IMR-90 (cell line): ENCODE measurements at regions not wholly inside any gene's neighbourhood (a gene's known extent, or its start where the extent isn't known, plus 50 kb on each side); places are given as distances from the start of the nearest gene placed in this dataset.

Experiments
- ATAC-seq: fragments of 200-7000 bp; cut with Tn5 transposase; 2 replicates; pipeline ENCODE4 v1.9.1; 2020; ENCODE audit warnings: low read depth, mild to moderate bottlenecking, moderate library complexity
- BruUV-seq: library from RNA; stranded (reverse); fragments of 400-500 nt; replicated peaks from 2 replicates; lab custom pipeline; 2021; lab: Mats Ljungman, UMichigan
- CTCF ChIA-PET: fragments of 300-600 bp; formaldehyde crosslinking; extraction: SDS; loops from one replicate; lab custom pipeline; 2021; ENCODE audit warnings: antibody characterized with exemption; lab: Yijun Ruan, JAX
- POLR2A ChIA-PET: fragments of 300-600 bp; sonication (Branson Sonifier 250); formaldehyde crosslinking; loops from one replicate; lab custom pipeline; 2022; ENCODE audit warnings: antibody characterized with exemption; ENCODE audit not compliant: unreplicated experiment; lab: Charles Lee
- DNase-seq: peaks from one replicate; pipeline ENCODE4 v3.0.0; 2013
- H2AFZ ChIP-seq: replicated peaks from 2 replicates; pipeline ENCODE3; 2013; ENCODE audit warnings: low read length, mild to moderate bottlenecking; ENCODE audit not compliant: poor library complexity
- H2AK5ac ChIP-seq: 2 replicates; pipeline ENCODE4 v1.6.1; 2013; ENCODE audit warnings: low read depth, low read length, inconsistent platforms
- H2AK9ac ChIP-seq: replicated peaks from 2 replicates; pipeline ENCODE3; 2013; ENCODE audit warnings: mild to moderate bottlenecking, low read depth, low read length, moderate library complexity; ENCODE audit not compliant: poor library complexity
- H2BK120ac ChIP-seq: 2 replicates; pipeline ENCODE4 v1.6.1; 2013; ENCODE audit warnings: low read depth, low read length, inconsistent platforms
- H2BK15ac ChIP-seq: 3 replicates; pipeline ENCODE4 v1.6.1; 2013; ENCODE audit warnings: low read depth, low read length, inconsistent platforms
- H2BK20ac ChIP-seq: 2 replicates; pipeline ENCODE4 v1.6.1; 2013; ENCODE audit warnings: low read depth, mild to moderate bottlenecking, inconsistent platforms, low read length, moderate library complexity
- H2BK5ac ChIP-seq: 2 replicates; pipeline ENCODE4 v1.6.1; 2013; ENCODE audit warnings: mild to moderate bottlenecking, low read depth, low read length, inconsistent platforms; ENCODE audit not compliant: poor library complexity, severe bottlenecking
- H3K14ac ChIP-seq: replicated peaks from 2 replicates; pipeline ENCODE4 v1.6.1; 2013; ENCODE audit warnings: low read depth, low read length, inconsistent platforms
- H3K18ac ChIP-seq: 2 replicates; pipeline ENCODE4 v1.6.1; 2013; ENCODE audit warnings: low read depth, low read length, control low read depth
- H3K23ac ChIP-seq: 2 replicates; pipeline ENCODE4 v1.6.1; 2013; ENCODE audit warnings: low read depth, low read length, inconsistent platforms
- H3K27ac ChIP-seq: 2 replicates; pipeline ENCODE4 v1.5.1; 2013; ENCODE audit warnings: mild to moderate bottlenecking, control low read depth, low read length; ENCODE audit not compliant: insufficient read depth
- H3K27me3 ChIP-seq: 2 replicates; pipeline ENCODE4 v1.6.1; 2013; ENCODE audit warnings: low read length; ENCODE audit not compliant: control insufficient read depth, insufficient read depth
- H3K36me3 ChIP-seq: 2 replicates; pipeline ENCODE4 v1.6.1; 2013; ENCODE audit warnings: low read length, mixed read lengths; ENCODE audit not compliant: control insufficient read depth, insufficient read depth
- H3K4ac ChIP-seq: 2 replicates; pipeline ENCODE4 v1.6.1; 2013; ENCODE audit warnings: low read depth, low read length, inconsistent platforms
- H3K4me1 ChIP-seq: 2 replicates; pipeline ENCODE4 v1.6.1; 2013; ENCODE audit warnings: low read length, mixed read lengths; ENCODE audit not compliant: control insufficient read depth, insufficient read depth
- H3K4me2 ChIP-seq: 2 replicates; pipeline ENCODE4 v1.6.1; 2013; ENCODE audit warnings: low read depth, mild to moderate bottlenecking, control low read depth, low read length, moderate library complexity
- H3K4me3 ChIP-seq: 2 replicates; pipeline ENCODE4 v1.5.1; 2013; ENCODE audit warnings: low read depth, mild to moderate bottlenecking, control low read depth, low read length, moderate library complexity; ENCODE audit not compliant: insufficient read depth
- H3K56ac ChIP-seq: 2 replicates; pipeline ENCODE4 v1.6.1; 2013; ENCODE audit warnings: low read length, inconsistent platforms; ENCODE audit not compliant: insufficient read depth; ENCODE audit errors: extremely low read depth
- H3K79me1 ChIP-seq, 2 experiments: 2 replicates each; pipeline ENCODE4 v1.6.1; 2013; ENCODE audit warnings: low read length in 2 of 2, inconsistent platforms in 1 of 2, low read depth in 1 of 2
- H3K9ac ChIP-seq: 2 replicates; pipeline ENCODE4 v1.6.1; 2013; ENCODE audit warnings: low read depth, low read length, control low read depth
- H3K9me1 ChIP-seq: 2 replicates; pipeline ENCODE4 v1.6.1; 2013; ENCODE audit warnings: low read length, inconsistent platforms; ENCODE audit not compliant: insufficient read depth
- H3K9me3 ChIP-seq: 2 replicates; pipeline ENCODE4 v1.6.1; 2013; ENCODE audit warnings: low read length; ENCODE audit not compliant: control insufficient read depth, insufficient read depth
- H4K20me1 ChIP-seq: 2 replicates; pipeline ENCODE4 v1.6.1; 2013; ENCODE audit warnings: low read length, inconsistent platforms; ENCODE audit not compliant: insufficient read depth
- H4K5ac ChIP-seq: 2 replicates; pipeline ENCODE4 v1.6.1; 2013; ENCODE audit warnings: mild to moderate bottlenecking, low read depth, low read length, control low read depth
- H4K8ac ChIP-seq, 2 experiments: 2 replicates each; pipeline ENCODE4 v1.6.1; 2013; ENCODE audit warnings: low read depth in 2 of 2, low read length in 2 of 2, control low read depth in 1 of 2, inconsistent platforms in 1 of 2
- H4K91ac ChIP-seq: 2 replicates; pipeline ENCODE4 v1.6.1; 2013; ENCODE audit warnings: low read depth, low read length, inconsistent platforms; ENCODE audit not compliant: insufficient read depth
- CEBPB ChIP-seq: IDR thresholded peaks from 2 replicates; pipeline ENCODE4 v1.6.1; 2012; ENCODE audit warnings: low read depth, low read length, improper control_type of control experiment
- CTCF ChIP-seq: conservative IDR thresholded peaks from 2 replicates; pipeline ENCODE4 v1.5.1; 2012; ENCODE audit warnings: mild to moderate bottlenecking, low read depth, low read length, improper control_type of control experiment
- ELK1 ChIP-seq: fragments of 150-350 bp; IDR thresholded peaks from 2 replicates; pipeline ENCODE4 v1.6.1; 2016; ENCODE audit warnings: low read depth, mild to moderate bottlenecking, low read length, moderate library complexity, borderline replicate concordance
- MAFK ChIP-seq: IDR thresholded peaks from 2 replicates; pipeline ENCODE4 v1.6.1; 2012; ENCODE audit warnings: low read depth, low read length, improper control_type of control experiment
- SMC3 ChIP-seq: fragments of 150-350 bp; IDR thresholded peaks from 2 replicates; pipeline ENCODE4 v1.6.1; 2016; ENCODE audit warnings: low read depth, mild to moderate bottlenecking, antibody characterized with exemption, low read length, moderate library complexity
- WGBS, 2 experiments: methylation state at CpG; one replicate each; pipeline versions ENCODE4 v1.1.5 to v1.1.7; 2013; ENCODE audit warnings: missing lambda C conversion rate in 2 of 2; ENCODE audit not compliant: insufficient read length in 1 of 2; ENCODE audit errors: extremely low coverage in 2 of 2; 5-methylcytosine and 5-hydroxymethylcytosine counted together
- dilution Hi-C: fragments of 300-500 bp; cut with HindIII; formaldehyde crosslinking; loops from one replicate; pipeline ENCODE4 v1.14.3; 2018; ENCODE audit warnings: low sequenced_read_pairs; ENCODE audit not compliant: unreplicated experiment
- in situ Hi-C: fragments of 300-500 bp; cut with MboI; formaldehyde crosslinking; loops from 3 replicates; pipeline ENCODE4 v1.14.3; 2019; ENCODE audit warnings: low sequenced_read_pairs, inconsistent platforms, mixed read lengths
- intact Hi-C: fragments of 100-400 bp; cut with micrococcal nuclease; formaldehyde crosslinking; loops from 2 replicates; pipeline ENCODE4 v1.10.0; 2022

- TF ChIP-seq ELK1, result no peak
- no peak for TF ChIP-seq MAFK
- peak; percentile 77 for TF ChIP-seq CEBPB
- TF ChIP-seq CTCF, result no peak
- TF ChIP-seq SMC3, result no peak
- no peaks in the 10 kb centered on the region for H3K4me1 ChIP-seq
- no peaks in the 10 kb centered on the region for H3K36me3 ChIP-seq
- no peak overlapping the region for H2AK9ac ChIP-seq
- H3K4me2 ChIP-seq, result no peak overlapping the region
- dilution Hi-C loops, result no loop called here
- DNase-seq (peak; percentile 60), ATAC-seq (no peak)
- H3K56ac ChIP-seq, result no peak overlapping the region
- 0 out of 2 replicates have a peak, but pooled peaks cover 5% of the 10 kb centered on the region for H3K9me1 ChIP-seq
- CTCF ChIA-PET, result no interaction called here
- no peaks in the 10 kb centered on the region for H3K9me3 ChIP-seq
- H3K9ac ChIP-seq, result no peak overlapping the region
- H3K4me3 ChIP-seq, result no peak overlapping the region
- no CpG with 5 or more reads among the region's 12 CpGs for WGBS, 2 experiments
- in situ Hi-C loops, result no loop called here
- POLR2A ChIA-PET, result no interaction called here
- H4K91ac ChIP-seq, result no peak overlapping the region
- H3K79me1 ChIP-seq, result no peaks in the 10 kb centered on the region
- peak overlapping the region; percentile 76 for H2AK5ac ChIP-seq
- H3K14ac ChIP-seq, result no peak overlapping the region
- intact Hi-C loops, result no loop called here
- H2BK15ac ChIP-seq, result no peak overlapping the region
- H3K18ac ChIP-seq, result no peak overlapping the region
- H3K4ac ChIP-seq, result no peak overlapping the region
- no peak overlapping the region for H2BK5ac ChIP-seq
- BruUV-seq, result no TSS peak
- no peak overlapping the region for H2AFZ ChIP-seq
- no peak overlapping the region for H4K5ac ChIP-seq
- H3K27me3 ChIP-seq, result no peaks in the 10 kb centered on the region
- H3K27ac ChIP-seq, result no peak overlapping the region
- H4K8ac ChIP-seq, result no peak overlapping the region
- H2BK120ac ChIP-seq, result no peak overlapping the region
- H2BK20ac ChIP-seq, result no peak overlapping the region
- no peaks in the 10 kb centered on the region for H4K20me1 ChIP-seq
- no peak overlapping the region for H3K23ac ChIP-seq
Measured at GRCh38 chr6:14816116-14816859, 429.6 kb upstream of the JARID2 start.
